ENCODE measurements at regions not wholly inside any gene's neighbourhood (a gene's known extent, or its start where the extent isn't known, plus 50 kb on each side); places are given as distances from the start of the nearest gene placed in this dataset.

- TF ChIP-seq CTCF (IDR thresholded peaks at IDR 0.05; ENCODE audit: low read depth, low read length, poor library complexity, severe bottlenecking): no peak
- no peak for TF ChIP-seq EZH2phosphoT487 (IDR thresholded peaks at IDR 0.05; ENCODE audit: borderline replicate concordance, low read length)
Measured at GRCh38 chr21:41600961-41601572, 93.1 kb upstream of the TMPRSS2 start.
